ENCODE measurements at regions not wholly inside any gene's neighbourhood (a gene's known extent, or its start where the extent isn't known, plus 50 kb on each side); places are given as distances from the start of the nearest gene placed in this dataset.

DNA sequence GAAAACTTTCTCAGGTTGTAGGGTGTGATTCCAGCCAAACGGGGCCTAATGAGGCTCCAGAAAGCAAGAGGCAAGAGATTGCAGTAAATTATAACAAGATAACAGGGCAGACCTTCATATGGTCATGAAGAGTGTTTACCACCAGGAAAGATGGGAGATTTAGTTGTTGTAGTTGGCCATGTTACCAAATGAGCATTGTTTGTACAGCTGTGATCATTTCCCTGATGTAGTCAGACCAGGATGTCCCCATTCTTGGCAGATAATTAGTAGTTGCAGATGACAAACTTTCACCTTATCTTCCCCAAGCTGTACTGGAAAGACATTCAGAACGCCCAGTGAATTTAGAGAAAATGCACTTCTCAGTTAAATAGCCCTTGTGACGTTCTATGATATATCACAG is 630.8 kb downstream of the ANKRD7 start:
- TF ChIP-seq, protein P1, sequence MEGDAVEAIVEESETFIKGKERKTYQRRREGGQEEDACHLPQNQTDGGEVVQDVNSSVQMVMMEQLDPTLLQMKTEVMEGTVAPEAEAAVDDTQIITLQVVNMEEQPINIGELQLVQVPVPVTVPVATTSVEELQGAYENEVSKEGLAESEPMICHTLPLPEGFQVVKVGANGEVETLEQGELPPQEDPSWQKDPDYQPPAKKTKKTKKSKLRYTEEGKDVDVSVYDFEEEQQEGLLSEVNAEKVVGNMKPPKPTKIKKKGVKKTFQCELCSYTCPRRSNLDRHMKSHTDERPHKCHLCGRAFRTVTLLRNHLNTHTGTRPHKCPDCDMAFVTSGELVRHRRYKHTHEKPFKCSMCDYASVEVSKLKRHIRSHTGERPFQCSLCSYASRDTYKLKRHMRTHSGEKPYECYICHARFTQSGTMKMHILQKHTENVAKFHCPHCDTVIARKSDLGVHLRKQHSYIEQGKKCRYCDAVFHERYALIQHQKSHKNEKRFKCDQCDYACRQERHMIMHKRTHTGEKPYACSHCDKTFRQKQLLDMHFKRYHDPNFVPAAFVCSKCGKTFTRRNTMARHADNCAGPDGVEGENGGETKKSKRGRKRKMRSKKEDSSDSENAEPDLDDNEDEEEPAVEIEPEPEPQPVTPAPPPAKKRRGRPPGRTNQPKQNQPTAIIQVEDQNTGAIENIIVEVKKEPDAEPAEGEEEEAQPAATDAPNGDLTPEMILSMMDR (IDR thresholded peaks at IDR 0.05; ENCODE audit: borderline replicate concordance, extremely low read depth, low read length, poor library complexity, severe bottlenecking), result no peak
- TF ChIP-seq EZH2 (IDR thresholded peaks at IDR 0.05; ENCODE audit: borderline replicate concordance, low read depth, low read length, severe bottlenecking), result no peak

Data from DND-41 (cell line).